ENCODE measurements at regions not wholly inside any gene's neighbourhood (a gene's known extent, or its start where the extent isn't known, plus 50 kb on each side); places are given as distances from the start of the nearest gene placed in this dataset.
A peak's percentile ranks its signal among the peaks of the same experiment; 100 is the strongest.

DNA sequence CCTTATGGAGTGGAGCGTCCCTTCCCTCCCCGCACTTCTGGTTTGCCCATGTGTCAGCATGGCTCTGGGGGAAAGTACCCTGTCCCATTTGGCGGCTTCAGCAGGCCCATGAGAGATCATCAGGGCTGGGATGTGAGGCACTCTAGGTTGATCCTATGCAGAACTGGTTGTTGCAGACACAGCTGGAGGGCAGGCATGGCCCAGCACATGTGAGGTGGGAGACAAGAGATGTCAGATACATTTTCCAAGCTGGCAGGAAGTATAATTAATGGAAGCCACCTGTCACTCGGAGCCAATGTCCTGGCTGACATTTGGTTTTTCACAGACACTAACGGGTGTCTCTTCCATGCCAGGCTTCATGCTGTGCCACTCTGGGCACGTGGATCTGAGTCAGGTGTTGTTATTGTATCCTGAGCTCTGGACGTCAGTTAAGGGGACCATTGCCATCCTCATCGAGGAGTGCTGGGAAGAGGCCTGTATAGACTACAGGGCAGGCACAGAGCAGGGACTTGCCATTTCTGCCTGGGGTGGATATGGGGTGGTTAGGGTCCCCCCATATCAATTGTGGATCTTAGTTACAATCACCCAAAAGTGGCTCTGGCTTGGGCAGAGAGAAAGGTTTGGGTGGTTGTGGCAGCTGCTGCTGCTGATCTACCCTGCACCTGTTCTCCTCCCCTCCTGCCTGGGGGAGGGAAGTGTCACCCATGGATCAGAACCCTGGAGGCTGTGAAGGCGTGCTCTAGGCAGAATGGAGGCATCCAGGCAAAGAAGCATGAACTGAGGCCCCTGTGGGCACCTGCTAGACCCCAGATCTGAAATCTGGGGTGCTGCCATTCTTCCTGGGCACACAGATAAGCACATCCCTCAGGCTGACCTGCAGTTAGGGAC is 140.7 kb downstream of the FBLN2 start:
- DNase-seq: peak; percentile 13

DNA sequence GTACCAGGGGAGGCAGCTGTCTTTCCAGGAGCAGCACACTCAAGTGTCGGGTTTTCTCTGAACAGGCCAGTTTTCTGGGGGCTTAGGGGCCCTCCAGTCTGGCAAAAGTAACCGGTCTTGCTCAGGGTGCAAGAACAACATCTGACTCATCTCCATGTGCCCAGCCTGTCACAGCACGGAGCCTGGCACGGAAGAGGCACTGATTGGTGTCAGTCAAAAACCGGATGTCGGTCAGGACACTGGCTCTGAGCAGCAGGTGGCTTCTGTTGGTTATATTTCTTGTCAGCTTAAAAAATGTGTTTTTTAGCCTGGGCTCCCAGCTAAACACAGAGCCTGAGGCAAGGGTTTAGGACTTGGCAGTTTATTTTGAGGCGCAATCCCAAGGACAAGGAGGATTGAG is 139.9 kb downstream of the FBLN2 start:
- no peak for DNase-seq

DNA sequence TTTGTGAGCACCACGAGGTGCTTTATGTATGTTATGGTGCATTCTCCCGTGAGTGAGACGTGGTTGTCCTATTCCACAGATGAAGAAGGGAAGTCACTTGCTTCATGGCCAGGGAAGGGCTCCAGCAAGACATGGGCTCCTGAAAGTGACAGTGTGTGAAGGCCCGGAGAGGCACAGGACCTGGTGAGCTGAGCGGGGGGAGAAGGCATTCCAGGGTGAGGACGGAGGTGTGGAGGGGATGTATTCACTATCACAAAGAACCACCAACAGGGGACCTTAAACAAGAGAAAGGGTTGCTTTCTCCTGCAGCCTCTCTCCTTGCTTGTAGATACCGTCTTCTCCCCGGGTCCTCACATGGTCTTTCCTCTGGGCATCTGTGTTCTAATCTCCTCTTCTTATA is 139.1 kb downstream of the FBLN2 start:
- no peak for DNase-seq
